Heart left ventricle (tissue), 16 donors: ENCODE measurements at regions not wholly inside any gene's neighbourhood (a gene's known extent, or its start where the extent isn't known, plus 50 kb on each side); places are given as distances from the start of the nearest gene placed in this dataset.

Experiments
- ATAC-seq, 4 donors: fragments of 200-7000 bp; cut with Tn5 transposase; one replicate each; pipeline ENCODE4 v1.9.1; 2020 to 2022; ENCODE audit warnings: moderate library complexity in 4 of 4, mild to moderate bottlenecking in 3 of 4, moderate number of reproducible peaks in 1 of 4
- DNase-seq, 5 donors: peaks; one replicate each; pipeline ENCODE4 v3.0.0-alpha.2; 2020
- H3K27ac ChIP-seq, 12 donors: fragments of 200-600 bp; sonication (generic) in 4 of 12; one replicate each; pipeline versions ENCODE4 v1.5.0 to v1.8.0; 2016 to 2022; ENCODE audit warnings: mild to moderate bottlenecking in 2 of 12
- H3K27me3 ChIP-seq, 9 donors: fragments of 200-600 bp; sonication (generic) in 2 of 9; one replicate each; pipeline versions ENCODE4 v1.5.1 to v1.8.0; 2016 to 2022; ENCODE audit warnings: mild to moderate bottlenecking in 3 of 9
- H3K36me3 ChIP-seq, 9 donors: fragments of 200-600 bp; sonication (generic) in 2 of 9; one replicate each; pipeline versions ENCODE4 v1.5.0 to v1.8.0; 2018 to 2022; ENCODE audit warnings: mild to moderate bottlenecking in 2 of 9
- H3K4me1 ChIP-seq, 12 donors: fragments of 200-600 bp; sonication (generic) in 4 of 12; one replicate each; pipeline versions ENCODE4 v1.5.0 to v1.8.0; 2016 to 2022; ENCODE audit warnings: mild to moderate bottlenecking in 3 of 12
- H3K4me3 ChIP-seq, 12 donors: fragments of 200-600 bp; sonication (generic) in 4 of 12; one replicate each; pipeline versions ENCODE4 v1.5.0 to v1.8.0; 2017 to 2022; ENCODE audit warnings: mild to moderate bottlenecking in 9 of 12, moderate library complexity in 4 of 12
- H3K9me3 ChIP-seq, 12 donors: fragments of 200-600 bp; sonication (generic) in 4 of 12; one replicate each; pipeline versions ENCODE4 v1.5.0 to v1.8.0; 2016 to 2022; ENCODE audit warnings: mild to moderate bottlenecking in 1 of 12
- CTCF ChIP-seq, 12 donors: fragments of 200-600 bp; sonication (generic) in 4 of 12; IDR thresholded peaks; one replicate each; pipeline versions ENCODE4 v1.5.0 to v1.8.0; 2018 to 2022; ENCODE audit warnings: antibody characterized with exemption in 12 of 12, mild to moderate bottlenecking in 5 of 12
- POLR2A ChIP-seq, 2 donors: fragments of 450-650 bp; IDR thresholded peaks; one replicate each; pipeline ENCODE4 v1.6.1; 2017; ENCODE audit warnings: antibody characterized with exemption in 2 of 2, mild to moderate bottlenecking in 2 of 2, moderate library complexity in 2 of 2
- WGBS, 4 donors: extraction: QIAGEN DNeasy Blood & Tissue Kit in 2 of 4; methylation state at CpG; one replicate each; pipeline versions ENCODE4 v1.1.5 to v1.1.7; 2013 to 2018; 5-methylcytosine and 5-hydroxymethylcytosine counted together
- intact Hi-C, 10 donors: fragments of 100-400 bp; cut with DNase I; formaldehyde crosslinking; loops; one replicate each; pipeline versions ENCODE4 v1.11.1 to v1.14.2; 2022
- donor health status: ischemic (EF 13 %, LVEDD 7.1; RV severe dilation, severe dysfunction).
- donor health status: healthy with polysubstance abuse.
- donor health status: DM: no; HTN: yes; CAD: no.
- donor health status: DM: no; HTN: no; CAD: no.
- donor health status: ischemic (EF 25% LVEDD 6.9; RV normal size, moderate dysfunction).
- donor health status: ischemic (EF 25% LVEDD 5.7; RV mildly dilated, moderate dysfunction).
- donor health status: healthy.
- donor health status: DM: yes; HTN: yes; CAD: no.
- donor health status: ischemic (EF 35%, LVEDD 5.7; RV mildly dilated, moderate dysfunction).
- donor health status: nonischemic (EF 11% LVEDD 7.7; RV severe dilation, severe dysfunction).
- donor health status: DM: yes; HTN: yes; CAD: no.
- donor health status: PGD.
- donor health status: ischemic (EF 29% LVEDD 5.4; RV normal size, mild dysfunction).
- donor health status: nonischemic (EF 23%, LVEDD 6.1; RV moderate dilation, normal function).

- Histone ChIP-seq H3K27ac (no peak overlapping the region), H3K27me3 (no peaks in the 10 kb centered on the region), H3K9me3 (peaks cover 0 to 7% (median 0%) of the 10 kb centered on the region in 12 donors), H3K4me3 (no peak overlapping the region), H3K36me3 (no peaks in the 10 kb centered on the region), H3K4me1 (no peaks in the 10 kb centered on the region)
- WGBS, 4 donors, result 83 to 87% (median 86%) methylated on average over 5 of the region's 5 CpGs
- no peak for ATAC-seq
- TF ChIP-seq POLR2A (IDR thresholded peaks at IDR 0.05), result no peak
- TF ChIP-seq CTCF (IDR thresholded peaks at IDR 0.05), result no peak
- DNase-seq, result no peak
- intact Hi-C loops, result no loop called here
Measured at GRCh38 chr5:30337084-30337573, 856.4 kb upstream of the CDH6 start.

- no peak for DNase-seq
- Histone ChIP-seq H3K36me3 (no peaks in the 10 kb centered on the region), H3K27ac (no peak overlapping the region), H3K27me3 (no peaks in the 10 kb centered on the region), H3K9me3 (peaks cover 0 to 7% (median 0%) of the 10 kb centered on the region in 12 donors), H3K4me3 (no peak overlapping the region), H3K4me1 (no peaks in the 10 kb centered on the region)
- 79 to 89% (median 83%) methylated on average over 2 of the region's 2 CpGs for WGBS, 4 donors
- intact Hi-C loops, result no loop called here
- ATAC-seq, result no peak
- TF ChIP-seq POLR2A (IDR thresholded peaks at IDR 0.05), result no peak
- TF ChIP-seq CTCF (IDR thresholded peaks at IDR 0.05), result no peak
Measured at GRCh38 chr5:30331534-30331933, 862.0 kb upstream of the CDH6 start.

- H3K27ac ChIP-seq, result no peak overlapping the region
- no peaks in the 10 kb centered on the region for H3K36me3 ChIP-seq
- H3K9me3 ChIP-seq, result no peaks in the 10 kb centered on the region
- 92 to 96% (median 93%) methylated on average over 1 of the region's 1 CpG for WGBS, 4 donors
- no peak for ATAC-seq
- H3K4me1 ChIP-seq, result no peaks in the 10 kb centered on the region
- no peak for DNase-seq
- intact Hi-C loops, result no loop called here
- H3K27me3 ChIP-seq, result no peaks in the 10 kb centered on the region
- TF ChIP-seq POLR2A (IDR thresholded peaks at IDR 0.05) (no peak), CTCF (IDR thresholded peaks at IDR 0.05) (no peak)
- H3K4me3 ChIP-seq, result no peak overlapping the region
Measured at GRCh38 chr5:30325795-30326194, 867.7 kb upstream of the CDH6 start.

GRCh38 chr5:30324083-30324482, 869.4 kb upstream of the CDH6 start:
- TF ChIP-seq POLR2A (IDR thresholded peaks at IDR 0.05) (no peak), CTCF (IDR thresholded peaks at IDR 0.05) (no peak)
- H3K36me3 ChIP-seq, result no peaks in the 10 kb centered on the region
- H3K4me3 ChIP-seq, result no peak overlapping the region
- no peaks in the 10 kb centered on the region for H3K4me1 ChIP-seq
- 25 to 38% (median 29%) methylated on average over 3 to 4 of the region's 4 CpGs for WGBS, 4 donors
- H3K27ac ChIP-seq, result no peak overlapping the region
- no peak for DNase-seq
- intact Hi-C loops, result no loop called here
- no peaks in the 10 kb centered on the region for H3K27me3 ChIP-seq
- ATAC-seq, result no peak
- no peaks in the 10 kb centered on the region for H3K9me3 ChIP-seq
